Ovary (tissue), 7 donors: ENCODE measurements at regions not wholly inside any gene's neighbourhood (a gene's known extent, or its start where the extent isn't known, plus 50 kb on each side); places are given as distances from the start of the nearest gene placed in this dataset.

Experiments used
- DNase-seq, 5 donors: peaks; one replicate each; pipeline ENCODE4 v3.0.0-alpha.2; 2019 to 2020
- H3K27ac ChIP-seq, 2 donors: fragments of 200-600 bp; one replicate each; pipeline versions ENCODE4 v1.5.1 to v1.8.0; 2019 to 2022
- H3K27me3 ChIP-seq: fragments of 200-600 bp; one replicate; pipeline ENCODE4 v1.8.0; 2022
- H3K36me3 ChIP-seq: fragments of 200-600 bp; sonication (generic); one replicate; pipeline ENCODE4 v1.5.1; 2019
- H3K4me1 ChIP-seq: one replicate; pipeline ENCODE4 v1.8.1; 2013; ENCODE audit warnings: mild to moderate bottlenecking, moderate library complexity; ENCODE audit not compliant: insufficient read depth
- H3K4me3 ChIP-seq: fragments of 200-600 bp; sonication (generic); one replicate; pipeline ENCODE4 v1.5.1; 2017
- H3K9me3 ChIP-seq, 2 donors: fragments of 200-600 bp in 1 of 2; sonication (generic) in 1 of 2; one replicate each; pipeline versions ENCODE4 v1.5.1 to v1.8.1; 2013 to 2019; ENCODE audit warnings: mild to moderate bottlenecking in 1 of 2, moderate library complexity in 1 of 2
- EP300 ChIP-seq: sonication (generic); formaldehyde crosslinking; IDR thresholded peaks from one replicate; pipeline ENCODE4 v1.6.1; 2017; ENCODE audit warnings: antibody characterized with exemption
- POLR2A ChIP-seq: fragments of 450-650 bp; IDR thresholded peaks from one replicate; pipeline ENCODE4 v1.6.1; 2017; ENCODE audit warnings: antibody characterized with exemption, mild to moderate bottlenecking, moderate library complexity
- WGBS, 3 donors: extraction: QIAGEN DNeasy Blood & Tissue Kit in 1 of 3; methylation state at CpG; one replicate each; pipeline versions ENCODE4 v1.1.5 to v1.1.7; 2013 to 2017; 5-methylcytosine and 5-hydroxymethylcytosine counted together
- intact Hi-C, 4 donors: fragments of 100-400 bp; cut with DNase I; formaldehyde crosslinking; loops; one replicate each; pipeline versions ENCODE4 v1.11.0 to v1.15.1; 2022 to 2023
- TF ChIP-seq, protein P1 (sequence below), 3 donors: fragments of 450-650 bp in 2 of 3; fragments of 200-600 bp in 1 of 3; IDR thresholded peaks; one replicate each; pipeline versions ENCODE4 v1.5.1 to v1.8.0; 2016 to 2022; ENCODE audit warnings: antibody characterized with exemption in 3 of 3, mild to moderate bottlenecking in 1 of 3
- donor health status: DM: no; HTN: no; CAD: no; lungs with moderate emphysema.
- donor health status: DM: no; HTN: no; CAD: no.
- donor health status: Bipolar disorder and iron deficiency.
- donor health status: DM: no; HTN: no; CAD: no.
- donor health status: DM: yes; HTN: yes; CAD: no.

GRCh38 chr1:101698681-101699080 is 298.0 kb downstream of the OLFM3 start:
- no peaks in the 10 kb centered on the region for H3K36me3 ChIP-seq
- DNase-seq, result no peak
- no peak overlapping the region for H3K27ac ChIP-seq
- intact Hi-C loops, result no loop called here
- WGBS, 3 donors, result 79 to 92% (median 90%) methylated on average over 1 of the region's 1 CpG
- no peaks in the 10 kb centered on the region for H3K9me3 ChIP-seq
- no peaks in the 10 kb centered on the region for H3K27me3 ChIP-seq
- no peak overlapping the region for H3K4me3 ChIP-seq
- no peak for TF ChIP-seq EP300
- no peak for TF ChIP-seq POLR2A
- TF ChIP-seq, protein P1, sequence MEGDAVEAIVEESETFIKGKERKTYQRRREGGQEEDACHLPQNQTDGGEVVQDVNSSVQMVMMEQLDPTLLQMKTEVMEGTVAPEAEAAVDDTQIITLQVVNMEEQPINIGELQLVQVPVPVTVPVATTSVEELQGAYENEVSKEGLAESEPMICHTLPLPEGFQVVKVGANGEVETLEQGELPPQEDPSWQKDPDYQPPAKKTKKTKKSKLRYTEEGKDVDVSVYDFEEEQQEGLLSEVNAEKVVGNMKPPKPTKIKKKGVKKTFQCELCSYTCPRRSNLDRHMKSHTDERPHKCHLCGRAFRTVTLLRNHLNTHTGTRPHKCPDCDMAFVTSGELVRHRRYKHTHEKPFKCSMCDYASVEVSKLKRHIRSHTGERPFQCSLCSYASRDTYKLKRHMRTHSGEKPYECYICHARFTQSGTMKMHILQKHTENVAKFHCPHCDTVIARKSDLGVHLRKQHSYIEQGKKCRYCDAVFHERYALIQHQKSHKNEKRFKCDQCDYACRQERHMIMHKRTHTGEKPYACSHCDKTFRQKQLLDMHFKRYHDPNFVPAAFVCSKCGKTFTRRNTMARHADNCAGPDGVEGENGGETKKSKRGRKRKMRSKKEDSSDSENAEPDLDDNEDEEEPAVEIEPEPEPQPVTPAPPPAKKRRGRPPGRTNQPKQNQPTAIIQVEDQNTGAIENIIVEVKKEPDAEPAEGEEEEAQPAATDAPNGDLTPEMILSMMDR (IDR thresholded peaks at IDR 0.05), result no peak
- H3K4me1 ChIP-seq, result no peaks in the 10 kb centered on the region

- DNase-seq, result no peak
- Histone ChIP-seq H3K27ac (no peak overlapping the region), H3K4me1 (no peaks in the 10 kb centered on the region), H3K9me3 (no peaks in the 10 kb centered on the region), H3K27me3 (no peaks in the 10 kb centered on the region), H3K36me3 (no peaks in the 10 kb centered on the region), H3K4me3 (no peak overlapping the region)
- no peak for TF ChIP-seq EP300
- intact Hi-C loops, result no loop called here
Observed at GRCh38 chr1:101704895-101705294, 291.8 kb downstream of the OLFM3 start.

DNA sequence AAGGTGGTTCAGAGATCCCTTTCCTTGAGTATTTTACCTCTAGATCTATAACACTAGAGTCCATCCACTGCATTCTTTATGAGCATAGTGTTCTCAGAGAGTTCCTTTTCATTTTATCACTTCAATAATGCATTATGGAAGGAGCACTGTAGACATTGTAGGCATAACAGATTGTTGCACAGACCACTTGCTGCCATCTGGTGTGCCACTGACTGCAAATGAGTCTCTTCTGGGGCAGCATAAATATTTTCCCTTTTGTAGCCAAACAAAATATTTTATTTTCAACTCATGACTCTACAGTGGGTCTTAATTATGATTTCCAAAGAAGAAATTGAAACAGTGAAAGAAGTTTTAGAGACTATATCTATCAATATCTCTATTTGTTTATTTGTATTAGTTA is 290.4 kb downstream of the OLFM3 start:
- Histone ChIP-seq H3K9me3 (no peaks in the 10 kb centered on the region), H3K27ac (no peak overlapping the region), H3K36me3 (no peaks in the 10 kb centered on the region), H3K27me3 (no peaks in the 10 kb centered on the region), H3K4me1 (no peaks in the 10 kb centered on the region), H3K4me3 (no peak overlapping the region)
- no peak for DNase-seq
- TF ChIP-seq POLR2A (no peak), EP300 (no peak)
- TF ChIP-seq, protein P1 (IDR thresholded peaks at IDR 0.05), result no peak
- intact Hi-C loops, result no loop called here

- intact Hi-C loops, result no loop called here
- DNase-seq, result no peak
- Histone ChIP-seq H3K36me3 (no peaks in the 10 kb centered on the region), H3K4me3 (no peak overlapping the region), H3K9me3 (no peaks in the 10 kb centered on the region), H3K27ac (no peak overlapping the region), H3K4me1 (no peaks in the 10 kb centered on the region), H3K27me3 (no peaks in the 10 kb centered on the region)
- TF ChIP-seq POLR2A (no peak), EP300 (no peak)
- TF ChIP-seq, protein P1 (IDR thresholded peaks at IDR 0.05), result no peak
Observed at GRCh38 chr1:101709721-101710120, 287.0 kb downstream of the OLFM3 start.

- no peak for DNase-seq
- no peaks in the 10 kb centered on the region for H3K27me3 ChIP-seq
- intact Hi-C loops, result no loop called here
- H3K4me3 ChIP-seq, result no peak overlapping the region
- H3K9me3 ChIP-seq, result no peaks in the 10 kb centered on the region
- WGBS, 3 donors, result 69 to 76% (median 74%) methylated on average over 1 of the region's 1 CpG
- H3K36me3 ChIP-seq, result no peaks in the 10 kb centered on the region
- TF ChIP-seq, protein P1 (IDR thresholded peaks at IDR 0.05), result no peak
- no peak for TF ChIP-seq POLR2A
- TF ChIP-seq EP300, result no peak
- no peaks in the 10 kb centered on the region for H3K4me1 ChIP-seq
- no peak overlapping the region for H3K27ac ChIP-seq
Observed at GRCh38 chr1:101713760-101714159, 283.0 kb downstream of the OLFM3 start.
